ENCODE measurements at regions not wholly inside any gene's neighbourhood (a gene's known extent, or its start where the extent isn't known, plus 50 kb on each side); places are given as distances from the start of the nearest gene placed in this dataset.
"Not testable (repeated sequence)": the region's sequence is repeated elsewhere in the genome, so short reads cannot be mapped to it uniquely, and the experiment has no call there.

DNA sequence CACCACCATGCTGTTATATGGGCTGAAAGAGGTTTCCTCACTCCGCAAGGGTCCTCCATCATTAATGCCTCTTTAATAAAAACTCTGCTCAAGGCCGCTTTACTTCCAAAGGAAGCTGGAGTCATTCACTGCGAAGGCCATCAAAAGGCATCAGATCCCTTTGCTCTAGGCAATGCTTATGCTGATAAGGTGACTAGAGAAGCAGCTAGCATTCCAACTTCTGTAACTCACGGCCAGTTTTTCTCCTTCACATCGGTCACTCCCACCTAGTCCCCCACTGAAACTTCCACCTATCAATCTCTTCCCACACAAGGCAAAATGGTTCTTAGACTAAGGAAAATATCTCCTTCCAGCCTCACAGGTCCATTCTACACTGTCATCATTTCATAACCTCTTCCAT, 124.2 kb upstream of the RMP24 start:
- TF ChIP-seq, protein P1, sequence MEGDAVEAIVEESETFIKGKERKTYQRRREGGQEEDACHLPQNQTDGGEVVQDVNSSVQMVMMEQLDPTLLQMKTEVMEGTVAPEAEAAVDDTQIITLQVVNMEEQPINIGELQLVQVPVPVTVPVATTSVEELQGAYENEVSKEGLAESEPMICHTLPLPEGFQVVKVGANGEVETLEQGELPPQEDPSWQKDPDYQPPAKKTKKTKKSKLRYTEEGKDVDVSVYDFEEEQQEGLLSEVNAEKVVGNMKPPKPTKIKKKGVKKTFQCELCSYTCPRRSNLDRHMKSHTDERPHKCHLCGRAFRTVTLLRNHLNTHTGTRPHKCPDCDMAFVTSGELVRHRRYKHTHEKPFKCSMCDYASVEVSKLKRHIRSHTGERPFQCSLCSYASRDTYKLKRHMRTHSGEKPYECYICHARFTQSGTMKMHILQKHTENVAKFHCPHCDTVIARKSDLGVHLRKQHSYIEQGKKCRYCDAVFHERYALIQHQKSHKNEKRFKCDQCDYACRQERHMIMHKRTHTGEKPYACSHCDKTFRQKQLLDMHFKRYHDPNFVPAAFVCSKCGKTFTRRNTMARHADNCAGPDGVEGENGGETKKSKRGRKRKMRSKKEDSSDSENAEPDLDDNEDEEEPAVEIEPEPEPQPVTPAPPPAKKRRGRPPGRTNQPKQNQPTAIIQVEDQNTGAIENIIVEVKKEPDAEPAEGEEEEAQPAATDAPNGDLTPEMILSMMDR (IDR thresholded peaks at IDR 0.05): not testable (repeated sequence)
- TF ChIP-seq POLR2A (IDR thresholded peaks at IDR 0.05): not testable (repeated sequence)
